NCI-H1092 treated with DMSO at 0.1 percent for 48 hours (cell line): ENCODE measurements at regions not wholly inside any gene's neighbourhood (a gene's known extent, or its start where the extent isn't known, plus 50 kb on each side); places are given as distances from the start of the nearest gene placed in this dataset.
"Not testable (repeated sequence)": the region's sequence is repeated elsewhere in the genome, so short reads cannot be mapped to it uniquely, and the experiment has no call there.

Experiments used
- DNase-seq: peaks from one replicate; lab custom pipeline; 2025; lab: John Stamatoyannopoulos, UW

- no peak for DNase-seq
These were observed 497.9 kb upstream of the ARPP21 start for GRCh38 chr3:35141406-35141805.

- no peak for DNase-seq
These were observed 495.3 kb upstream of the ARPP21 start for GRCh38 chr3:35144011-35144410.

- not testable (repeated sequence) for DNase-seq
These were observed 492.9 kb upstream of the ARPP21 start for GRCh38 chr3:35146256-35147035.

GRCh38 chr3:35183927-35184675, 455.2 kb upstream of the ARPP21 start:
- DNase-seq, result no peak

- DNase-seq, result no peak
These were observed 454.6 kb upstream of the ARPP21 start for GRCh38 chr3:35184775-35185174.

GRCh38 chr3:35187908-35188307, 451.4 kb upstream of the ARPP21 start:
- DNase-seq, result no peak

GRCh38 chr3:35194666-35195065, 444.7 kb upstream of the ARPP21 start:
- DNase-seq, result no peak

GRCh38 chr3:35198857-35199256, 440.5 kb upstream of the ARPP21 start:
- DNase-seq, result no peak

GRCh38 chr3:35200056-35200455, 439.3 kb upstream of the ARPP21 start:
- no peak for DNase-seq

GRCh38 chr3:35201211-35201610, 438.1 kb upstream of the ARPP21 start:
- no peak for DNase-seq

- DNase-seq, result no peak
These were observed 423.5 kb upstream of the ARPP21 start for GRCh38 chr3:35215525-35216500.

- DNase-seq, result no peak
These were observed 422.6 kb upstream of the ARPP21 start for GRCh38 chr3:35216501-35217266.

GRCh38 chr3:35223632-35224394, 415.5 kb upstream of the ARPP21 start:
- no peak for DNase-seq

GRCh38 chr3:35224565-35225295, 414.6 kb upstream of the ARPP21 start:
- DNase-seq, result no peak

- DNase-seq, result no peak
These were observed 398.1 kb upstream of the ARPP21 start for GRCh38 chr3:35241236-35241635.

- no peak for DNase-seq
These were observed 384.4 kb upstream of the ARPP21 start for GRCh38 chr3:35254917-35255316.

- DNase-seq, result no peak
These were observed 381.7 kb upstream of the ARPP21 start for GRCh38 chr3:35257641-35258040.

GRCh38 chr3:35262406-35262805, 376.9 kb upstream of the ARPP21 start:
- DNase-seq, result no peak

- DNase-seq, result no peak
These were observed 375.8 kb upstream of the ARPP21 start for GRCh38 chr3:35263477-35263876.

- not testable (repeated sequence) for DNase-seq
These were observed 373.3 kb upstream of the ARPP21 start for GRCh38 chr3:35266065-35266464.
